HG03442 (cell line): ENCODE measurements at regions not wholly inside any gene's neighbourhood (a gene's known extent, or its start where the extent isn't known, plus 50 kb on each side); places are given as distances from the start of the nearest gene placed in this dataset.

Experiments
- ATAC-seq: cut with Tn5 transposase; IDR thresholded peaks from one replicate; pipeline ENCODE4 v1.9.1; 2021; ENCODE audit warnings: mild to moderate bottlenecking, moderate library complexity; ENCODE audit not compliant: unreplicated experiment

GRCh38 chr20:50272724-50273446 lies 82.3 kb downstream of the CEBPB start:
- no peak for ATAC-seq

- ATAC-seq: no peak
Observed at GRCh38 chr20:50273601-50274491, 83.2 kb downstream of the CEBPB start.

- ATAC-seq: no peak
Observed at GRCh38 chr20:50274570-50275430, 84.2 kb downstream of the CEBPB start.

- no peak for ATAC-seq
Observed at GRCh38 chr20:50276119-50277063, 85.8 kb downstream of the CEBPB start.

- ATAC-seq: no peak
Observed at GRCh38 chr20:50277064-50277415, 86.4 kb downstream of the CEBPB start.

- ATAC-seq: no peak
Observed at GRCh38 chr20:50277460-50278376, 87.1 kb downstream of the CEBPB start.

- ATAC-seq: no peak
Observed at GRCh38 chr20:50278377-50278683, 87.7 kb downstream of the CEBPB start.

- no peak for ATAC-seq
Observed at GRCh38 chr20:50278684-50279531, 88.3 kb downstream of the CEBPB start.

- ATAC-seq: no peak
Observed at GRCh38 chr20:50279988-50280850, 89.6 kb downstream of the CEBPB start.

GRCh38 chr20:50280851-50281655 lies 90.4 kb downstream of the CEBPB start:
- ATAC-seq: no peak

- ATAC-seq: no peak
Observed at GRCh38 chr20:50281831-50282591, 91.4 kb downstream of the CEBPB start.

- no peak for ATAC-seq
Observed at GRCh38 chr20:50282592-50283241, 92.1 kb downstream of the CEBPB start.

GRCh38 chr20:50283370-50283769 lies 92.7 kb downstream of the CEBPB start:
- no peak for ATAC-seq

- ATAC-seq: no peak
Observed at GRCh38 chr20:50283922-50284810, 93.5 kb downstream of the CEBPB start.
